SK-N-SH treated with all-trans-retinoic acid at 6 μM for 48 hours (cell line): ENCODE measurements at regions not wholly inside any gene's neighbourhood (a gene's known extent, or its start where the extent isn't known, plus 50 kb on each side); places are given as distances from the start of the nearest gene placed in this dataset.

ENCODE experiments used
- ATAC-seq: fragments of 200-7000 bp; cut with Tn5 transposase; 3 replicates; pipeline ENCODE4 v1.9.1; 2020; ENCODE audit warnings: mild to moderate bottlenecking, moderate library complexity
- BACH2 ChIP-seq: fragments of 250-450 bp; sonication (Bioruptor Pico); IDR thresholded peaks from 2 replicates; pipeline ENCODE4 v1.9.0; 2021; ENCODE audit warnings: mild to moderate bottlenecking, borderline replicate concordance
- CSDC2 ChIP-seq: fragments of 250-450 bp; sonication (Bioruptor Pico); IDR thresholded peaks from 2 replicates; pipeline ENCODE4 v1.5.0; 2020; ENCODE audit warnings: mild to moderate bottlenecking, moderate library complexity
- ESRRG ChIP-seq: fragments of 250-450 bp; sonication (Bioruptor Pico); IDR thresholded peaks from 2 replicates; pipeline ENCODE4 v1.6.1; 2021; ENCODE audit warnings: mild to moderate bottlenecking
- OSR1 ChIP-seq: fragments of 250-450 bp; sonication (Bioruptor Pico); IDR thresholded peaks from 2 replicates; pipeline ENCODE4 v1.8.0; 2022; ENCODE audit warnings: moderate library complexity, mild to moderate bottlenecking, inconsistent platforms
- PPARA ChIP-seq: fragments of 250-450 bp; sonication (Bioruptor Pico); IDR thresholded peaks from 2 replicates; pipeline ENCODE4 v1.5.0; 2020; ENCODE audit warnings: mild to moderate bottlenecking, borderline replicate concordance
- RARB ChIP-seq: fragments of 250-450 bp; sonication (Bioruptor Pico); IDR thresholded peaks from 2 replicates; pipeline ENCODE4 v1.8.0; 2021; ENCODE audit warnings: mild to moderate bottlenecking, moderate library complexity
- SNAI2 ChIP-seq: fragments of 250-450 bp; sonication (Bioruptor Pico); IDR thresholded peaks from 2 replicates; pipeline ENCODE4 v1.5.0; 2020; ENCODE audit warnings: mild to moderate bottlenecking, moderate library complexity
- TCF4 ChIP-seq: fragments of 250-450 bp; sonication (Bioruptor Pico); IDR thresholded peaks from 2 replicates; pipeline ENCODE4 v1.8.0; 2021; ENCODE audit warnings: mild to moderate bottlenecking, moderate library complexity, borderline replicate concordance
- ZC3H10 ChIP-seq: fragments of 250-450 bp; sonication (Bioruptor Pico); IDR thresholded peaks from 2 replicates; pipeline ENCODE4 v1.5.1; 2021; ENCODE audit warnings: mild to moderate bottlenecking, moderate library complexity
- ZFP3 ChIP-seq: fragments of 250-450 bp; sonication (Bioruptor Pico); IDR thresholded peaks from 2 replicates; pipeline ENCODE4 v1.5.0; 2020; ENCODE audit warnings: mild to moderate bottlenecking, moderate library complexity
- ZFP30 ChIP-seq: fragments of 450-650 bp; formaldehyde crosslinking; IDR thresholded peaks from 2 replicates; pipeline ENCODE4 v1.5.0; 2022; ENCODE audit warnings: mild to moderate bottlenecking, moderate library complexity
- ZNF565 ChIP-seq: fragments of 450-650 bp; formaldehyde crosslinking; conservative IDR thresholded peaks from 2 replicates; pipeline ENCODE4 v1.5.0; 2020; ENCODE audit warnings: low read depth, mild to moderate bottlenecking, moderate library complexity
- ZNF8 ChIP-seq: fragments of 450-650 bp; formaldehyde crosslinking; IDR thresholded peaks from 2 replicates; pipeline ENCODE4 v1.5.0; 2020; ENCODE audit warnings: mild to moderate bottlenecking, moderate library complexity
- TF ChIP-seq, protein P1 (sequence below): fragments of 250-450 bp; sonication (Bioruptor Pico); IDR thresholded peaks from 2 replicates; pipeline ENCODE4 v1.5.0; 2020; ENCODE audit warnings: mild to moderate bottlenecking, moderate library complexity
- TF ChIP-seq, protein P2 (sequence below): fragments of 250-450 bp; sonication (Bioruptor Pico); IDR thresholded peaks from 2 replicates; pipeline ENCODE4 v1.8.0; 2021; ENCODE audit warnings: low read depth, mild to moderate bottlenecking, moderate library complexity, borderline replicate concordance
- TF ChIP-seq, protein P3 (sequence below): fragments of 250-450 bp; sonication (Bioruptor Pico); IDR thresholded peaks from 2 replicates; pipeline ENCODE4 v1.5.1; 2021; ENCODE audit warnings: mild to moderate bottlenecking, moderate library complexity
- TF ChIP-seq, protein P4 (sequence below): fragments of 250-450 bp; sonication (Bioruptor Pico); IDR thresholded peaks from 2 replicates; pipeline ENCODE4 v1.5.1; 2020; ENCODE audit warnings: low read depth, mild to moderate bottlenecking, moderate library complexity
- TF ChIP-seq, protein P5 (sequence below): fragments of 250-450 bp; sonication (Bioruptor Pico); IDR thresholded peaks from 2 replicates; pipeline ENCODE4 v1.8.0; 2020; ENCODE audit warnings: mild to moderate bottlenecking, moderate library complexity, borderline replicate concordance

DNA sequence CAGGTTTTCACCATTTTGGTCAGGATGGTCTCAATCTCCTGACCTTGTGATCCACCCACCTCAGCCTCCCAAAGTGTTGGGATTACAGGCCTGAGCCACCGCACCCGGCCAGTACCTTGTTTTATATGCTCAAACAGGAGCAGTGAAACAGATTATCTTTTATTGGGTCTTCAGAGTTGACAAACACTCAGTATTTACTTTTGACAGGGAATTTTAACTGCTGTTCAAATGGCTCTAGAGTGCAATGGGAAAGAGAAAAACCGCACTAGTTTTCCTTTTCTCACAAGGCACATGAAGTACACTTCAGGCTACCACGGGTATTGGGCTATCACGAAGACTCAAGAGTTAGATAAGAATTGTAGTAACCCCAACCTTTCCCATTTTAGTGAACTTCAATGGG lies 471.9 kb upstream of the DAB2 start (continued):
- TF ChIP-seq ZNF565 (CRISPR knock-in tag), result no peak
- TF ChIP-seq CSDC2 (CRISPR knock-in tag), result no peak
- TF ChIP-seq ZNF8 (CRISPR knock-in tag), result no peak
- TF ChIP-seq ZFP30 (CRISPR knock-in tag), result no peak
- no peak for TF ChIP-seq SNAI2 (CRISPR knock-in tag)

DNA sequence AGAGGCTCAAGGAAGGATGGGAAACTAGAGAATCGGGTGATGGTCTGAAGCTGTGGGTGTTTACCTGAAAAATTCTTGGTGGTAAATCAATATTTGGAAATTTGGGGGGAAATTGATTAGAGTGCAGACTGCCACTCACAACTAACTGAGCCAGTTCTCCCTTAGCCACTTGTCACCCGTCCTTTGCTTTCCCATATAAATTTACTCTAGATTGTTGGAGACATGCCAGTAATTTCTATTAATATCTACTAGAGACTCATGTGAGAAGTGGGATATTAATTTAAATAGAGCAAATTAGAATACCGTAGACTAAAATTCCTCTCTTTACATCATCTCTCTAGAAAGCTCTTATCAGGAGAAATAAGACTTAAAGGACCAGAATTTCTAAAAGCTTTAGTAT lies 471.3 kb upstream of the DAB2 start:
- no peak for ATAC-seq
- TF ChIP-seq BACH2 (no peak), OSR1 (CRISPR knock-in tag) (no peak), ZNF565 (CRISPR knock-in tag) (no peak), CSDC2 (CRISPR knock-in tag) (no peak), ZFP3 (CRISPR knock-in tag) (no peak), ZNF8 (CRISPR knock-in tag) (no peak), RARB (CRISPR knock-in tag) (no peak), TCF4 (no peak), PPARA (no peak)
- TF ChIP-seq, protein P1, sequence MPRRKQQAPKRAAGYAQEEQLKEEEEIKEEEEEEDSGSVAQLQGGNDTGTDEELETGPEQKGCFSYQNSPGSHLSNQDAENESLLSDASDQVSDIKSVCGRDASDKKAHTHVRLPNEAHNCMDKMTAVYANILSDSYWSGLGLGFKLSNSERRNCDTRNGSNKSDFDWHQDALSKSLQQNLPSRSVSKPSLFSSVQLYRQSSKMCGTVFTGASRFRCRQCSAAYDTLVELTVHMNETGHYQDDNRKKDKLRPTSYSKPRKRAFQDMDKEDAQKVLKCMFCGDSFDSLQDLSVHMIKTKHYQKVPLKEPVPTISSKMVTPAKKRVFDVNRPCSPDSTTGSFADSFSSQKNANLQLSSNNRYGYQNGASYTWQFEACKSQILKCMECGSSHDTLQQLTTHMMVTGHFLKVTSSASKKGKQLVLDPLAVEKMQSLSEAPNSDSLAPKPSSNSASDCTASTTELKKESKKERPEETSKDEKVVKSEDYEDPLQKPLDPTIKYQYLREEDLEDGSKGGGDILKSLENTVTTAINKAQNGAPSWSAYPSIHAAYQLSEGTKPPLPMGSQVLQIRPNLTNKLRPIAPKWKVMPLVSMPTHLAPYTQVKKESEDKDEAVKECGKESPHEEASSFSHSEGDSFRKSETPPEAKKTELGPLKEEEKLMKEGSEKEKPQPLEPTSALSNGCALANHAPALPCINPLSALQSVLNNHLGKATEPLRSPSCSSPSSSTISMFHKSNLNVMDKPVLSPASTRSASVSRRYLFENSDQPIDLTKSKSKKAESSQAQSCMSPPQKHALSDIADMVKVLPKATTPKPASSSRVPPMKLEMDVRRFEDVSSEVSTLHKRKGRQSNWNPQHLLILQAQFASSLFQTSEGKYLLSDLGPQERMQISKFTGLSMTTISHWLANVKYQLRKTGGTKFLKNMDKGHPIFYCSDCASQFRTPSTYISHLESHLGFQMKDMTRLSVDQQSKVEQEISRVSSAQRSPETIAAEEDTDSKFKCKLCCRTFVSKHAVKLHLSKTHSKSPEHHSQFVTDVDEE (CRISPR knock-in tag), result no peak
- TF ChIP-seq, protein P2, sequence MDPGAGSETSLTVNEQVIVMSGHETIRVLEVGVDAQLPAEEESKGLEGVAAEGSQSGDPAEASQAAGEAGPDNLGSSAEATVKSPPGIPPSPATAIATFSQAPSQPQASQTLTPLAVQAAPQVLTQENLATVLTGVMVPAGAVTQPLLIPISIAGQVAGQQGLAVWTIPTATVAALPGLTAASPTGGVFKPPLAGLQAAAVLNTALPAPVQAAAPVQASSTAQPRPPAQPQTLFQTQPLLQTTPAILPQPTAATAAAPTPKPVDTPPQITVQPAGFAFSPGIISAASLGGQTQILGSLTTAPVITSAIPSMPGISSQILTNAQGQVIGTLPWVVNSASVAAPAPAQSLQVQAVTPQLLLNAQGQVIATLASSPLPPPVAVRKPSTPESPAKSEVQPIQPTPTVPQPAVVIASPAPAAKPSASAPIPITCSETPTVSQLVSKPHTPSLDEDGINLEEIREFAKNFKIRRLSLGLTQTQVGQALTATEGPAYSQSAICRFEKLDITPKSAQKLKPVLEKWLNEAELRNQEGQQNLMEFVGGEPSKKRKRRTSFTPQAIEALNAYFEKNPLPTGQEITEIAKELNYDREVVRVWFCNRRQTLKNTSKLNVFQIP (CRISPR knock-in tag), result no peak
- TF ChIP-seq, protein P3, sequence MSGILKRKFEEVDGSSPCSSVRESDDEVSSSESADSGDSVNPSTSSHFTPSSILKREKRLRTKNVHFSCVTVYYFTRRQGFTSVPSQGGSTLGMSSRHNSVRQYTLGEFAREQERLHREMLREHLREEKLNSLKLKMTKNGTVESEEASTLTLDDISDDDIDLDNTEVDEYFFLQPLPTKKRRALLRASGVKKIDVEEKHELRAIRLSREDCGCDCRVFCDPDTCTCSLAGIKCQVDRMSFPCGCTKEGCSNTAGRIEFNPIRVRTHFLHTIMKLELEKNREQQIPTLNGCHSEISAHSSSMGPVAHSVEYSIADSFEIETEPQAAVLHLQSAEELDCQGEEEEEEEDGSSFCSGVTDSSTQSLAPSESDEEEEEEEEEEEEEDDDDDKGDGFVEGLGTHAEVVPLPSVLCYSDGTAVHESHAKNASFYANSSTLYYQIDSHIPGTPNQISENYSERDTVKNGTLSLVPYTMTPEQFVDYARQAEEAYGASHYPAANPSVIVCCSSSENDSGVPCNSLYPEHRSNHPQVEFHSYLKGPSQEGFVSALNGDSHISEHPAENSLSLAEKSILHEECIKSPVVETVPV (CRISPR knock-in tag), result no peak

DNA sequence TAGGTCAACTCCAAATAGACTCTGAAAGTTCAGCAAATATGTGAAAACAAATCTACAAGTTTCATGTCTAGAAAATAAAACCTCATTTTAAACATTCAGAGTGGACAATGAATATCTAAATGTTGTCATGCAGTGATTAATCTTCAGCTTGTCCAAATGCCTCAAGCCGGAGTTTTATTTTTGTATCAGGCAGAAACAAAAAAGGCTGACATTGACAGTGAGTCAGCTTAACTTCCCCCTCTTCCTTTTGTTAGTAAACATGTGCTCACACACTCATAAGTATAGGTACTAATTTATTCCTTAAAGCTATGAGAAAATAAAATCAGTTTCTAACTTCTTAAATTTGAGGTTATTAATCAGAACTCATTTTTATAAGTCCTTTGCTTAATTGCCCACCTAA lies 467.9 kb upstream of the DAB2 start:
- TF ChIP-seq, protein P2 (CRISPR knock-in tag), result no peak
- TF ChIP-seq, protein P4, sequence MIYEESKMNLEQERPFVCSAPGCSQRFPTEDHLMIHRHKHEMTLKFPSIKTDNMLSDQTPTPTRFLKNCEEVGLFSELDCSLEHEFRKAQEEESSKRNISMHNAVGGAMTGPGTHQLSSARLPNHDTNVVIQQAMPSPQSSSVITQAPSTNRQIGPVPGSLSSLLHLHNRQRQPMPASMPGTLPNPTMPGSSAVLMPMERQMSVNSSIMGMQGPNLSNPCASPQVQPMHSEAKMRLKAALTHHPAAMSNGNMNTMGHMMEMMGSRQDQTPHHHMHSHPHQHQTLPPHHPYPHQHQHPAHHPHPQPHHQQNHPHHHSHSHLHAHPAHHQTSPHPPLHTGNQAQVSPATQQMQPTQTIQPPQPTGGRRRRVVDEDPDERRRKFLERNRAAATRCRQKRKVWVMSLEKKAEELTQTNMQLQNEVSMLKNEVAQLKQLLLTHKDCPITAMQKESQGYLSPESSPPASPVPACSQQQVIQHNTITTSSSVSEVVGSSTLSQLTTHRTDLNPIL (CRISPR knock-in tag), result no peak
- TF ChIP-seq PPARA (no peak), ESRRG (no peak), TCF4 (no peak), ZC3H10 (CRISPR knock-in tag) (no peak), BACH2 (no peak), OSR1 (CRISPR knock-in tag) (no peak), ZFP30 (CRISPR knock-in tag) (no peak)
- TF ChIP-seq, protein P5, sequence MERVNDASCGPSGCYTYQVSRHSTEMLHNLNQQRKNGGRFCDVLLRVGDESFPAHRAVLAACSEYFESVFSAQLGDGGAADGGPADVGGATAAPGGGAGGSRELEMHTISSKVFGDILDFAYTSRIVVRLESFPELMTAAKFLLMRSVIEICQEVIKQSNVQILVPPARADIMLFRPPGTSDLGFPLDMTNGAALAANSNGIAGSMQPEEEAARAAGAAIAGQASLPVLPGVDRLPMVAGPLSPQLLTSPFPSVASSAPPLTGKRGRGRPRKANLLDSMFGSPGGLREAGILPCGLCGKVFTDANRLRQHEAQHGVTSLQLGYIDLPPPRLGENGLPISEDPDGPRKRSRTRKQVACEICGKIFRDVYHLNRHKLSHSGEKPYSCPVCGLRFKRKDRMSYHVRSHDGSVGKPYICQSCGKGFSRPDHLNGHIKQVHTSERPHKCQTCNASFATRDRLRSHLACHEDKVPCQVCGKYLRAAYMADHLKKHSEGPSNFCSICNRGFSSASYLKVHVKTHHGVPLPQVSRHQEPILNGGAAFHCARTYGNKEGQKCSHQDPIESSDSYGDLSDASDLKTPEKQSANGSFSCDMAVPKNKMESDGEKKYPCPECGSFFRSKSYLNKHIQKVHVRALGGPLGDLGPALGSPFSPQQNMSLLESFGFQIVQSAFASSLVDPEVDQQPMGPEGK (CRISPR knock-in tag), result no peak
- TF ChIP-seq, protein P1 (CRISPR knock-in tag), result no peak
- TF ChIP-seq, all 23 proteins: peak for 0
- ATAC-seq, result no peak
